GM10266 (cell line): ENCODE measurements at regions not wholly inside any gene's neighbourhood (a gene's known extent, or its start where the extent isn't known, plus 50 kb on each side); places are given as distances from the start of the nearest gene placed in this dataset.

ENCODE experiments used
- DNase-seq: peaks from one replicate; pipeline ENCODE4 v3.0.0; 2012; ENCODE audit errors: extremely low spot score
- CTCF ChIP-seq: IDR thresholded peaks from 2 replicates; pipeline ENCODE4 v1.5.1; 2012; ENCODE audit warnings: mild to moderate bottlenecking, low read depth; ENCODE audit not compliant: control insufficient read depth, insufficient read depth; ENCODE audit errors: missing control alignments

- no peak for TF ChIP-seq CTCF
Measured at GRCh38 chr20:52746190-52746589, 226.0 kb upstream of the TSHZ2 start.

DNA sequence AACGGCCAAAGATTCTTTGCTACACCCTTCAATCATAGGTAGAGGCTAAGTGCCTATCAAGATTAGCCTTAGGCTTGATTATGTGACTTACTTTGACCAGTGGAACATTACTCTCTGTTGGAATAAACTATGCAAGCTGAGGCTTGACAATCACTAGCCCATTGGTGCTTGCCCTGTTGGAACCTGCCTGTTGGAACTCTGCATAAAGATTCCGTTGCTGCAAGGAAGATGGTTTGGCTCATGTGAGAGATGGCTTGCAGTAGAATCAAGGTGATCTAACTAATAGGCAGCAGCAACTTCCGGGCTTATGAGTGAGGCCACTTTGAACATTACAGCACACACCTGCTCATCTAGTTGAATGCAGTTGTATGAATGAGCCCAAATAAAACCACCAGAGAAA, 227.7 kb upstream of the TSHZ2 start:
- no peak for DNase-seq
- no peak for TF ChIP-seq CTCF

More at GRCh38 chr20:52746190-52746589, 226.0 kb upstream of the TSHZ2 start:
- no peak for DNase-seq

GRCh38 chr20:52738081-52738480, 234.1 kb upstream of the TSHZ2 start:
- DNase-seq = no peak
- no peak for TF ChIP-seq CTCF

DNA sequence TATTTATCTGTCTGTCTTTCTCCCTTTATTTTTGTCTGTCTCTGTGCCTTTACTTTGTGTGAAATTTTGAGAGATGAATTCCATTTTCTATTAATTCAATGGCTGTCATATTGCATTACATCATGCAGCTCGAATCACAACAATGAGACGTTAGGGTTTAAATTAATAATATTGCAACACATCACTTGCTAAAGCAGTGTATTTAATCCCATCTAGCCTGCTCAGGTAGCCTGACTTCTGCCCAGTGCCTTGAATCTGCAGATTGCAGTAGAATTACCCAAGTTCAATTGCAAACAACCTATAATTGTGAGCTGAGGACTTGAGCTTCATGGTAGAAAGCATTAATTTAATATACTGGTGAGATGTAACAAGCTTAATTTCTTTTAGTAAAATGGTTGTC, 235.7 kb upstream of the TSHZ2 start:
- no peak for DNase-seq
- no peak for TF ChIP-seq CTCF

DNA sequence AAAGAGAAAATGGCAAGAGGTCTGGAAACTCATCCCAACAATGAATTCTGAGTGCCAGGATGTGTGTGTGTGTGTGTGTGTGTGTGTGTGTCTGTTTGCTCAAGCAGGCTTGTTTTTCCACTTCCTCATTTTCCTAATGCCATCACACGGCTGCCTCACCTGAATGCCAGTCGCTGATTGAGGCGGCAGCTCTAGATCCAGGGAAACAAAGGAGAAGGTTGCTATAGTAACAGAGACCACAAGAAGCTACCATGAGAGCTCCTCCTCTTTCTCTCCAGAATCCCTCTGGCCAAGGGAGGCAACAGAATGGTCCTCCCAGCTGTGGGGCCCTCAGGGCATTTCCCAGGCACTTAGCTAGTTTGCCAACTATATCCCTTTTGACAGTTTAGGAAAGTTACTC, 241.1 kb upstream of the TSHZ2 start:
- no peak for DNase-seq
- no peak for TF ChIP-seq CTCF

- TF ChIP-seq CTCF = no peak
- DNase-seq = no peak
Measured at GRCh38 chr20:52727740-52728456, 244.3 kb upstream of the TSHZ2 start.

DNA sequence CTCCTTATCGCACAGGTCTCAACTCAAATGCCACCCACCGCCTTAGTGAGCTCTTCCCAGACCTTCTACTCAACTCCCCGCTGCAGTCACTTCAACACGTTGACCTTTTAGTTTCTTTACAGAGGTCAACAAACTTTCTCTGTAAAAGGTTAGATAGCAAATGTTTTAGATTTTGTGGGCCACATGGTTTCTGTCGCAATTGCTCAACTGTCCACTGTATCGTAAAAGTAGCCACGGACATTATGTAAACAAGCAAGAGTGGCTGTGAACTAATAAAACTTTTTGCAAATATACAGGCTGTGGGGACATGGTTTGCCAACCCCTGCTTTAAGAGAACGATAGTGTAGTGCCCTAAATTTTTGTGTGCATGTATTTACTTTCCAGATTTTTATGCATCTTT, 247.6 kb upstream of the TSHZ2 start:
- DNase-seq = no peak
- no peak for TF ChIP-seq CTCF
